KMS-11 (cell line): ENCODE measurements at regions not wholly inside any gene's neighbourhood (a gene's known extent, or its start where the extent isn't known, plus 50 kb on each side); places are given as distances from the start of the nearest gene placed in this dataset.

Source experiments
- H2AFZ ChIP-seq: fragments of 200-600 bp; sonication (generic); 2 replicates; pipeline ENCODE4 v1.6.1; 2016; ENCODE audit warnings: antibody characterized with exemption, mixed run types, low read depth
- H3K27ac ChIP-seq: fragments of 200-600 bp; sonication (generic); 2 replicates; pipeline ENCODE4 v1.6.1; 2016; ENCODE audit warnings: mild to moderate bottlenecking, mixed run types
- H3K27me3 ChIP-seq: fragments of 200-600 bp; sonication (generic); 2 replicates; pipeline ENCODE4 v1.6.1; 2017; ENCODE audit warnings: mild to moderate bottlenecking, low read depth, mixed run types, moderate library complexity; ENCODE audit not compliant: insufficient read depth
- H3K36me3 ChIP-seq: fragments of 200-600 bp; sonication (generic); 2 replicates; pipeline ENCODE4 v1.6.1; 2017; ENCODE audit warnings: mild to moderate bottlenecking, mixed run types; ENCODE audit not compliant: insufficient read depth
- H3K4me1 ChIP-seq: fragments of 200-600 bp; sonication (generic); 2 replicates; pipeline ENCODE4 v1.6.1; 2016; ENCODE audit warnings: mild to moderate bottlenecking, low read depth, mixed run types; ENCODE audit not compliant: poor library complexity, severe bottlenecking
- H3K4me2 ChIP-seq: fragments of 200-600 bp; sonication (generic); 2 replicates; pipeline ENCODE4 v1.7.0; 2016; ENCODE audit warnings: mild to moderate bottlenecking, mixed run types
- H3K4me3 ChIP-seq: fragments of 200-600 bp; sonication (generic); IDR thresholded peaks from 2 replicates; pipeline ENCODE4 v1.6.1; 2017; ENCODE audit warnings: low read depth, low read length, mixed read lengths; ENCODE audit not compliant: insufficient read depth
- H3K79me2 ChIP-seq: fragments of 200-600 bp; sonication (generic); 2 replicates; pipeline ENCODE4 v1.6.1; 2016; ENCODE audit warnings: low read depth, mixed run types; ENCODE audit not compliant: insufficient read depth
- H3K9ac ChIP-seq: fragments of 200-600 bp; sonication (generic); 2 replicates; pipeline ENCODE4 v1.6.1; 2016; ENCODE audit warnings: mild to moderate bottlenecking, mixed run types
- H4K20me1 ChIP-seq: fragments of 200-600 bp; sonication (generic); 2 replicates; pipeline ENCODE4 v1.6.1; 2016; ENCODE audit warnings: mild to moderate bottlenecking, mixed run types; ENCODE audit not compliant: insufficient read depth
- TF ChIP-seq, protein P1 (sequence below): fragments of 200-600 bp; sonication (generic); conservative IDR thresholded peaks from 2 replicates; pipeline ENCODE4 v1.6.1; 2017; ENCODE audit warnings: low read depth, mild to moderate bottlenecking, antibody characterized with exemption, low read length, moderate library complexity, mixed read lengths

DNA sequence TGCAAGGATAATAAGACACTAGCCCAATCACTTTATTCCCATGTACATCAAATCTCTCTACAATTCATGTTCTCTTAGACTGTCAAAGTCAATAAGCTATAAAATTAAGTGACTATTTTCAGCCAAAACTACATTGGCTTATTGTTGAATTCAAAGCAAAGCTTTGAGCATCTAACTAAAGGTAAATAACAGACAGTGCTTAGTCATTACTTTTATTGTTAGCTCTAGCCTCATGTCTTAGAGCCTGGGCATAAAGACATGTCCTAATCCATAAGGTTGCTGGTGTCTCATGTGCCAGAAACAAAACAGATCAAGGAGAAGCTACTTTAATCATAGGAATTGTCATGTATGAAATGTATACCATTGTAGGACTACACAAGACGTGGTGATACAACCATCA, 103.1 kb upstream of the UNC5C start:
- Histone ChIP-seq H2AFZ (no peak overlapping the region), H3K4me2 (no peak overlapping the region), H3K9ac (no peak overlapping the region), H3K27me3 (no peaks in the 10 kb centered on the region), H3K4me1 (no peaks in the 10 kb centered on the region), H3K36me3 (no peaks in the 10 kb centered on the region), H3K79me2 (no peaks in the 10 kb centered on the region), H3K4me3 (no peak overlapping the region), H3K27ac (no peak overlapping the region), H4K20me1 (no peaks in the 10 kb centered on the region)
- TF ChIP-seq, protein P1, sequence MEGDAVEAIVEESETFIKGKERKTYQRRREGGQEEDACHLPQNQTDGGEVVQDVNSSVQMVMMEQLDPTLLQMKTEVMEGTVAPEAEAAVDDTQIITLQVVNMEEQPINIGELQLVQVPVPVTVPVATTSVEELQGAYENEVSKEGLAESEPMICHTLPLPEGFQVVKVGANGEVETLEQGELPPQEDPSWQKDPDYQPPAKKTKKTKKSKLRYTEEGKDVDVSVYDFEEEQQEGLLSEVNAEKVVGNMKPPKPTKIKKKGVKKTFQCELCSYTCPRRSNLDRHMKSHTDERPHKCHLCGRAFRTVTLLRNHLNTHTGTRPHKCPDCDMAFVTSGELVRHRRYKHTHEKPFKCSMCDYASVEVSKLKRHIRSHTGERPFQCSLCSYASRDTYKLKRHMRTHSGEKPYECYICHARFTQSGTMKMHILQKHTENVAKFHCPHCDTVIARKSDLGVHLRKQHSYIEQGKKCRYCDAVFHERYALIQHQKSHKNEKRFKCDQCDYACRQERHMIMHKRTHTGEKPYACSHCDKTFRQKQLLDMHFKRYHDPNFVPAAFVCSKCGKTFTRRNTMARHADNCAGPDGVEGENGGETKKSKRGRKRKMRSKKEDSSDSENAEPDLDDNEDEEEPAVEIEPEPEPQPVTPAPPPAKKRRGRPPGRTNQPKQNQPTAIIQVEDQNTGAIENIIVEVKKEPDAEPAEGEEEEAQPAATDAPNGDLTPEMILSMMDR = no peak

DNA sequence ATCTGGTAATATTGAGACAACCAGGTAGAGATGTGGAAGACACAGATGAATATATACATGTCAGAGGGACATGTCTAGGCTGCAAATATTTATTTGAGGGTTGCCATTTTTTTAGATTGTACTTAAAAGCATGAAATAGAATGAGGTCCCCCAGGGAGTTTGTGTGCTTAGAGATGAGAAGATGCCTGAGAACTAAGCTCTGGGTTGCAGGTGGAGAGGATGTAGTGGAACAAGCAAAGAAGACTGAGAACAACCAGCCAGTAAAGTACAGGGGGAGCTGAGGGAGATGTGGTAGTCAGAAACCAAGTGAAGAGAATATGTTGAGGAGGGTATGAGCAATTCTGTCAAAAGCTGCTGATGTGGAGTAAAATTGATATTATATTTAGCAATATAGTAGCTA, 95.6 kb upstream of the UNC5C start:
- Histone ChIP-seq H3K27me3 (no peaks in the 10 kb centered on the region), H4K20me1 (no peaks in the 10 kb centered on the region), H2AFZ (no peak overlapping the region), H3K4me2 (peak overlapping the region; percentile 45), H3K79me2 (no peaks in the 10 kb centered on the region), H3K27ac (no peak overlapping the region), H3K36me3 (no peaks in the 10 kb centered on the region), H3K4me3 (no peak overlapping the region), H3K9ac (no peak overlapping the region), H3K4me1 (peaks cover 35% of the 10 kb centered on the region)
- TF ChIP-seq, protein P1 = no peak

DNA sequence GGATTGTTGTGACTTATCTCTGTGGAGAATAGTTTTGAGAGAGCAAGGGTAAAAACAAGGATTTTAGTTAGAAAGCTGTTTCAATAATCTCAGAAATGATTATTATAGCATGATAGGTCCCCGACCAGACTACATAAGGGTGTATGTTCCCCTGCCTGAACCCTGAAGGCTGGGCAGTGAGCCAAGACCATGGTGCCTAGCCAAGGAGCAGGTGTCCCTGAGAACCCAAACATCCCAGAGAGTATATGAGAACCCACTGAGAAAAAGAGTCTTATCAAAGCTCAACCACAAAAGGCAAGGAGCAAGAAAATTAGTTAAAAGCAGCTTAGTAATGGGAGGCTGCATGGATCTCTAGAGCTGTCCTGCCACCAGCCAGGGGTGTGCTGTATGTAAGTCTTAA, 94.9 kb upstream of the UNC5C start:
- H2AFZ ChIP-seq = no peak overlapping the region
- H3K27me3 ChIP-seq = no peaks in the 10 kb centered on the region
- H3K4me2 ChIP-seq = peak overlapping the region; percentile 45
- no peak overlapping the region for H3K9ac ChIP-seq
- peaks cover 43% of the 10 kb centered on the region for H3K4me1 ChIP-seq
- TF ChIP-seq, protein P1 = no peak
- H4K20me1 ChIP-seq = no peaks in the 10 kb centered on the region
- no peaks in the 10 kb centered on the region for H3K79me2 ChIP-seq
- no peak overlapping the region for H3K4me3 ChIP-seq
- 0 out of 2 replicates have a peak overlapping the region, but pooled peaks have one; percentile 15 for H3K27ac ChIP-seq
- no peaks in the 10 kb centered on the region for H3K36me3 ChIP-seq

DNA sequence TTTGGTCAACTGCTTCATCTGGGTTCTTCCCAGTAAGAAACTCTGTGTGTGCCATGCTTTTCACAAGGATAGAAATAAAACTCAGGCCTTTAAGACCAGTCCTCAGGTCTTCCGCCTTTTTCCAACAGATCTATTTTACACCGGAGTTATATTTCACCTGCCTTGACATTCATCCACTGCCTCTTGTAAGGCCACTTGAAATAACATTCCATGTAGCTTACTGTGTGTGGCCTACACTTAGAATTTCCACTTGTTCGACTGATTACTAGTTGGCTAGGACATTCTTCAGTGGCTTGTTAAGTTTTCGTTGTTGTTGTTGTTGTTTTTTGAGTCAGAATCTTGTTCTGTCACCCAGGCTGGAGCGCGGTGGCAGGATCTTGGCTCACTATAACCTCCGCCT, 92.8 kb upstream of the UNC5C start:
- TF ChIP-seq, protein P1 = no peak
- H2AFZ ChIP-seq = no peak overlapping the region
- H3K4me3 ChIP-seq = no peak overlapping the region
- no peak overlapping the region for H3K9ac ChIP-seq
- H4K20me1 ChIP-seq = no peaks in the 10 kb centered on the region
- peaks cover 50% of the 10 kb centered on the region for H3K4me1 ChIP-seq
- H3K36me3 ChIP-seq = no peaks in the 10 kb centered on the region
- H3K27me3 ChIP-seq = no peaks in the 10 kb centered on the region
- H3K4me2 ChIP-seq = no peak overlapping the region
- H3K27ac ChIP-seq = no peak overlapping the region
- no peaks in the 10 kb centered on the region for H3K79me2 ChIP-seq
